B cell (primary cell): ENCODE measurements at regions not wholly inside any gene's neighbourhood (a gene's known extent, or its start where the extent isn't known, plus 50 kb on each side); places are given as distances from the start of the nearest gene placed in this dataset.

Experiments
- ATAC-seq: fragments of 200-7000 bp; cut with Tn5 transposase; one replicate; pipeline ENCODE4 v1.10.0; 2021; ENCODE audit warnings: low read depth, mild to moderate bottlenecking, moderate number of reproducible peaks, moderate library complexity
- CTCF ChIA-PET: fragments of 350-600 bp; sonication (Branson Sonifier 250); formaldehyde crosslinking; loops from one replicate; lab custom pipeline; 2021; ENCODE audit warnings: antibody characterized with exemption, inconsistent platforms; lab: Charles Lee
- POLR2A ChIA-PET: fragments of 350-600 bp; sonication (Branson Sonifier 250); formaldehyde crosslinking; loops from one replicate; lab custom pipeline; 2021; ENCODE audit warnings: antibody characterized with exemption; lab: Charles Lee
- DNase-seq: peaks from one replicate; pipeline ENCODE4 v3.0.0; 2013
- H2AFZ ChIP-seq: 2 replicates; pipeline ENCODE4 v1.6.1; 2012; ENCODE audit warnings: mild to moderate bottlenecking, low read depth, low read length; ENCODE audit not compliant: insufficient read depth, poor library complexity, severe bottlenecking
- H3K27ac ChIP-seq, 2 donors: 1 replicate in 1 of 2; 2 replicates in 1 of 2; pipeline ENCODE4 v1.5.1; 2012 to 2013; ENCODE audit warnings: low read length in 2 of 2, mild to moderate bottlenecking in 2 of 2, moderate library complexity in 1 of 2
- H3K27me3 ChIP-seq, 4 experiments: fragments of 200-600 bp in 1 of 4; sonication (generic) in 1 of 4; replicated peaks in 1 of 4; 1 replicate in 2 of 4; 2 replicates in 2 of 4; pipeline versions ENCODE4 v1.6.1 to v1.7.0; 2013 to 2016; ENCODE audit warnings: low read length in 3 of 4, mild to moderate bottlenecking in 2 of 4, mixed read lengths in 1 of 4, moderate library complexity in 1 of 4; ENCODE audit not compliant: insufficient read depth in 4 of 4, control insufficient read depth in 3 of 4; ENCODE audit errors: control extremely low read depth in 1 of 4
- H3K36me3 ChIP-seq, 2 experiments: replicated peaks in 1 of 2; 1 replicate in 1 of 2; 2 replicates in 1 of 2; pipeline versions ENCODE4 v1.6.1 to v1.7.1; 2013; ENCODE audit warnings: low read length in 1 of 2; ENCODE audit not compliant: insufficient read depth in 2 of 2, control insufficient read depth in 1 of 2; ENCODE audit errors: control extremely low read depth in 1 of 2, extremely low read depth in 1 of 2
- H3K4me1 ChIP-seq, 2 donors: fragments of 200-600 bp in 1 of 2; sonication (generic) in 1 of 2; 1 replicate in 1 of 2; 2 replicates in 1 of 2; pipeline versions ENCODE4 v1.5.1 to v1.6.1; 2013 to 2017; ENCODE audit warnings: low read length in 2 of 2; ENCODE audit not compliant: control insufficient read depth in 2 of 2, insufficient read depth in 2 of 2
- H3K4me2 ChIP-seq: replicated peaks from 2 replicates; pipeline ENCODE3; 2012; ENCODE audit warnings: mild to moderate bottlenecking, low read depth, low read length; ENCODE audit not compliant: poor library complexity, severe bottlenecking
- H3K4me3 ChIP-seq, 5 experiments: fragments of 200-600 bp in 1 of 5; sonication (generic) in 1 of 5; 1 replicate in 3 of 5; 2 replicates in 2 of 5; pipeline versions ENCODE4 v1.5.1 to v1.7.0; 2011 to 2016; ENCODE audit warnings: low read length in 4 of 5, mild to moderate bottlenecking in 4 of 5, low read depth in 2 of 5, control low read depth in 1 of 5, moderate library complexity in 1 of 5; ENCODE audit not compliant: insufficient read depth in 1 of 5; ENCODE audit errors: control extremely low read depth in 1 of 5, extremely low read depth in 1 of 5
- H3K79me2 ChIP-seq: fragments of 200-600 bp; sonication (generic); one replicate; pipeline ENCODE4 v1.6.0; 2016; ENCODE audit warnings: low read length; ENCODE audit not compliant: control insufficient read depth, insufficient read depth
- H3K9ac ChIP-seq: fragments of 200-600 bp; sonication (generic); 2 replicates; pipeline ENCODE4 v1.6.1; 2017; ENCODE audit warnings: mild to moderate bottlenecking, low read length, moderate library complexity
- H3K9me3 ChIP-seq, 3 donors: one replicate each; pipeline versions ENCODE4 v1.6.1 to v1.7.1; 2013; ENCODE audit warnings: low read length in 2 of 3; ENCODE audit not compliant: control insufficient read depth in 2 of 3, insufficient read depth in 1 of 3; ENCODE audit errors: control extremely low read depth in 1 of 3
- H4K20me1 ChIP-seq: 2 replicates; pipeline ENCODE4 v1.6.0; 2012; ENCODE audit warnings: mild to moderate bottlenecking, low read length; ENCODE audit not compliant: insufficient read depth, control insufficient read depth, poor library complexity, severe bottlenecking
- H3K27ac Mint-ChIP-seq: one replicate; pipeline ENCODE4 v1.8.0; 2021; ENCODE audit warnings: mixed read lengths
- H3K27me3 Mint-ChIP-seq: one replicate; pipeline ENCODE4 v1.8.0; 2021; ENCODE audit warnings: mixed read lengths
- H3K4me1 Mint-ChIP-seq: one replicate; pipeline ENCODE4 v1.8.0; 2021; ENCODE audit warnings: mixed read lengths
- H3K4me3 Mint-ChIP-seq: one replicate; pipeline ENCODE4 v1.8.0; 2021; ENCODE audit warnings: mixed read lengths
- H3K9me3 Mint-ChIP-seq: one replicate; pipeline ENCODE4 v1.8.0; 2022; ENCODE audit warnings: mixed read lengths; ENCODE audit not compliant: insufficient read depth
- CTCF ChIP-seq: fragments of 200-600 bp; IDR thresholded peaks from one replicate; pipeline ENCODE4 v1.8.0; 2022; ENCODE audit warnings: antibody characterized with exemption, mild to moderate bottlenecking
- EZH2 ChIP-seq: IDR thresholded peaks from 2 replicates; pipeline ENCODE4 v1.6.1; 2012; ENCODE audit warnings: borderline replicate concordance, low read depth, mild to moderate bottlenecking, moderate library complexity, low read length; ENCODE audit not compliant: insufficient read depth, poor library complexity, severe bottlenecking
- WGBS: methylation state at CpG from one replicate; pipeline ENCODE4 v1.1.5; 2013; ENCODE audit warnings: missing lambda C conversion rate; ENCODE audit not compliant: insufficient coverage; 5-methylcytosine and 5-hydroxymethylcytosine counted together
- intact Hi-C: fragments of 100-400 bp; cut with micrococcal nuclease; formaldehyde crosslinking; loops from one replicate; pipeline ENCODE4 v1.10.0; 2022

GRCh38 chr18:75945265-75945933, 517.9 kb upstream of the SMIM21 start:
- Histone ChIP-seq H3K4me3 (no peak overlapping the region), H3K9me3 (peaks cover 0 to 7% (median 5%) of the 10 kb centered on the region in 3 donors), H3K79me2 (no peaks in the 10 kb centered on the region), H3K4me1 (no peaks in the 10 kb centered on the region), H3K27ac (no peak overlapping the region), H3K9ac (no peak overlapping the region), H3K27me3 (no peaks in the 10 kb centered on the region), H4K20me1 (no peaks in the 10 kb centered on the region), H3K36me3 (no peaks in the 10 kb centered on the region), H2AFZ (no peak overlapping the region), H3K4me2 (no peak overlapping the region)
- H3K27me3 Mint-ChIP-seq, result no peaks in the 10 kb centered on the region
- ATAC-seq (no peak), DNase-seq (no peak)
- H3K27ac Mint-ChIP-seq, result no peak overlapping the region
- intact Hi-C loops, result no loop called here
- peaks cover 10% of the 10 kb centered on the region for H3K9me3 Mint-ChIP-seq
- no peak overlapping the region for H3K4me3 Mint-ChIP-seq
- 96% methylated on average over 4 of the region's 5 CpGs for WGBS
- ChIA-PET POLR2A (no interaction called here), CTCF (interaction anchor here (0.7 kb wide), 1 partner anchor 12 kb away, joined by 3 read pairs; no protein-coding TSS in a partner anchor)
- TF ChIP-seq CTCF, result no peak
- TF ChIP-seq EZH2, result no peak
- no peaks in the 10 kb centered on the region for H3K4me1 Mint-ChIP-seq

DNA sequence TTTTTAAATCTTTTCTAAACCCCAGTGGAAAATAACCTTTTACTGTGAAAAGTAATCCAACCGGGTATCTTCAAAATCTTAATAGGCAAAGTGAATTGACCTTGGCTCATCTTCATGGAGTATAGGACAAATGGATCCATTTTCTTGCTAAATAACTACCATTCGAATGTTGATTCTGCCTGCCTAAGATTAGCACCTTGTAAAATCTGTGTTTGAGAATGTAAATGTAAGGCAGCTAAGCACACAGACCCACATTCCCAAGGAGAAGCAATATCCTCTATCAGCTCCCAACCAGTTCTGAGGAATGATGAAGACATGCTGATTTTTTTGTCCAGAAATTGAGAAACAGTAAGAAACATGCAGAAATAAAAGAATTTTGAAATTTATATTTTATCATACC, 509.8 kb upstream of the SMIM21 start:
- H3K27me3 ChIP-seq, result no peaks in the 10 kb centered on the region
- CTCF ChIA-PET, result no interaction called here
- no peak overlapping the region for H3K4me3 ChIP-seq
- DNase-seq, result no peak
- H3K79me2 ChIP-seq, result no peaks in the 10 kb centered on the region
- no peak overlapping the region for H2AFZ ChIP-seq
- no peak overlapping the region for H3K4me2 ChIP-seq
- no peaks in the 10 kb centered on the region for H3K36me3 ChIP-seq
- Mint-ChIP-seq H3K9me3 (peaks cover 6% of the 10 kb centered on the region), H3K27me3 (no peaks in the 10 kb centered on the region), H3K4me3 (no peak overlapping the region), H3K27ac (no peak overlapping the region), H3K4me1 (no peaks in the 10 kb centered on the region)
- TF ChIP-seq CTCF, result no peak
- no peak for TF ChIP-seq EZH2
- ATAC-seq, result no peak
- POLR2A ChIA-PET, result no interaction called here
- H3K27ac ChIP-seq, result no peak overlapping the region
- H3K9ac ChIP-seq, result no peak overlapping the region
- H3K4me1 ChIP-seq, result no peaks in the 10 kb centered on the region
- H3K9me3 ChIP-seq, result peaks cover 0 to 2% (median 0%) of the 10 kb centered on the region in 3 donors
- intact Hi-C loops, result no loop called here
- no CpG with 5 or more reads among the region's 2 CpGs for WGBS
- no peaks in the 10 kb centered on the region for H4K20me1 ChIP-seq
